Mesodermal cell (in vitro differentiated cells): ENCODE measurements at regions not wholly inside any gene's neighbourhood (a gene's known extent, or its start where the extent isn't known, plus 50 kb on each side); places are given as distances from the start of the nearest gene placed in this dataset.

Experiments used
- H3K27ac ChIP-seq: 2 replicates; pipeline ENCODE4 v1.7.0; 2013; ENCODE audit warnings: mild to moderate bottlenecking, low read depth, low read length, moderate library complexity; ENCODE audit not compliant: severe bottlenecking
- H3K36me3 ChIP-seq: 2 replicates; pipeline ENCODE4 v1.7.1; 2013; ENCODE audit warnings: mild to moderate bottlenecking, low read length, moderate library complexity; ENCODE audit not compliant: control insufficient read depth, insufficient read depth
- H3K4me1 ChIP-seq: one replicate; pipeline ENCODE4 v1.7.1; 2013; ENCODE audit warnings: mild to moderate bottlenecking, low read length; ENCODE audit not compliant: insufficient read depth, control insufficient read depth, poor library complexity, severe bottlenecking
- H3K4me3 ChIP-seq: 2 replicates; pipeline ENCODE4 v1.7.0; 2013; ENCODE audit warnings: low read length, control low read depth, mild to moderate bottlenecking; ENCODE audit not compliant: insufficient read depth, poor library complexity, severe bottlenecking; ENCODE audit errors: extremely low read depth
- H3K9me3 ChIP-seq: 2 replicates; pipeline ENCODE4 v1.7.1; 2013; ENCODE audit warnings: mild to moderate bottlenecking, low read length, moderate library complexity; ENCODE audit not compliant: control insufficient read depth
- WGBS, 2 experiments: methylation state at CpG; one replicate each; pipeline ENCODE4 v1.1.5; 2013; ENCODE audit warnings: missing lambda C conversion rate in 2 of 2; ENCODE audit not compliant: insufficient coverage in 2 of 2; 5-methylcytosine and 5-hydroxymethylcytosine counted together

DNA sequence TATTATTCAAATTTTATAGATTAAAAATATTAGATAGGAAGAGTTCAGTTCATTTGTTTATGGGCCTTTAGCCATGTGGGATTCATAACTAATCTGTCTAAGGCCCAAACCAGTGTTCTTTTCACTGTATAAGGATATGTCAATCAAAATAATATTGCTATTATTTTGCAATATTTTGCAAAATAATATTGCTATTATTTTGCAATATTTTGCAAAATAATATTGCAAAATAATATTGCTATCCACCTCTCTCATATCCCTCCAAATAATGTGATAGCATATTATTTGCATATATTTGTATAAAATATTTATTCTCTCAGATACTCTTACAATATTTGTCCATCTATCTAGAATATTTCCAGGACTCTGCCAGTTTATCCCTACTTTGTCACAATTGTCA, 595.3 kb upstream of the PTCHD4 start:
- Histone ChIP-seq H3K36me3 (no peaks in the 10 kb centered on the region), H3K4me3 (no peak overlapping the region), H3K27ac (no peak overlapping the region), H3K4me1 (no peaks in the 10 kb centered on the region), H3K9me3 (no peaks in the 10 kb centered on the region)

DNA sequence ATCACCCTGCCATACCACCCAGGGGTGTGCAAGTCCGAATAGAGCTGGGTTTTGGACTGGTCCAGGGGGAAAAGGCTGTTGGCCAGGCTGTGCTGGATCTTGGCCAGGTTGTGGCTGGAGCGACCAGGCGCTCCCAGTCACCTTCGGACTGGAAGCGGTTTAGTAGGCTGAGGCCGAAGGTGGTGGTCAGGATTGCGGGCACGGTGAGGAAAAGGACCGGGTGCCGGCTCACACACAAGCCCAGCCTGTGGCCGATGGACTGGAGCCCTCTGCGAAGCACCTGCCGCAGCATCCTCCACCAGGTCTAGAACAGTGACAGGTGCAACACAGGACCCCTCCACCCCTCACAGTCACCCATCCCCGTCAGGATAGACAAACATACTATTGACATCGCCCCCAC, 590.6 kb upstream of the PTCHD4 start:
- Histone ChIP-seq H3K27ac (no peak overlapping the region), H3K4me3 (no peak overlapping the region), H3K36me3 (no peaks in the 10 kb centered on the region), H3K9me3 (no peaks in the 10 kb centered on the region), H3K4me1 (no peaks in the 10 kb centered on the region)
- WGBS, 2 experiments = 92 to 96% methylated on average over 9 to 14 of the region's 15 CpGs

DNA sequence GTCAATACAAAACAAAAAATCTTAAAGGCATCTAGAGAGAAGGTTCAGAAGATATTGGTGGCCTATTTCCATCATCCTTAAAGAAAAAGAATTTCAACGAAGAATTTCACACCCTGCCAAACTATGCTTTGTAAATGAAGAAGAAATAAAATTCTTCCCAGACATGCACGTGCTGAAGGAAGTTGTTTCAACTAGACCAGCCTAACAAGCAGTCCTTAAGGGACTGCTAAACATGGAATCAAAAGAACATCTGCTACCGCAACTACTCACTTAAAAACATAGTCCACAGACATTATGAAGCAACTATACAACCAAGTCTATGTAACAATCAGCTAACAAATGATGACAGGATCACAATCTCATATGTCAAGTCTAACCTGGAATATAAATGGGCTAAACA, 584.9 kb upstream of the PTCHD4 start:
- no peak overlapping the region for H3K4me3 ChIP-seq
- H3K36me3 ChIP-seq = no peaks in the 10 kb centered on the region
- 92% methylated on average over 2 of the region's 3 CpGs; no CpG with 5 or more reads in 1 of the 2 experiments for WGBS, 2 experiments
- H3K4me1 ChIP-seq = no peaks in the 10 kb centered on the region
- H3K27ac ChIP-seq = no peak overlapping the region
- no peaks in the 10 kb centered on the region for H3K9me3 ChIP-seq

DNA sequence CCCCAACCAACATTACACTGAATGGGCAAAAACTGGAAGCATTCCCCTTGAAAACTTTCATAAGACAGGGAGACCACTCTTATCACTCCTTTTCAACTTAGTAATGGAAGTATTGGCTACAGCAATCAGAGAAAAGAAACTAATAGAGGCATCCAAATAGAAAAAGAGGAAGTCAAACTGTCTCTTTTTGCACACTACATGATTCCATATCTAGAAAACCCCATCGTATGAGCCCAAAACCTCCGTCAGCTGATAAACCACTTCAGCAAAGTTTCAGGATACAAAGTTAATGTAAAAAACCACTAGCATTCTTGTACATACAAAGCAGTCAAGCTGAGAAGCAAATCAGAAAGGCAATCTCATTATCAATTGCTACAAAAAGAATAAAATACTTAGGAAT, 580.4 kb upstream of the PTCHD4 start:
- Histone ChIP-seq H3K4me3 (no peak overlapping the region), H3K27ac (no peak overlapping the region), H3K9me3 (peaks cover 3% of the 10 kb centered on the region), H3K4me1 (no peaks in the 10 kb centered on the region), H3K36me3 (no peaks in the 10 kb centered on the region)
- no CpG with 5 or more reads among the region's 2 CpGs for WGBS, 2 experiments

DNA sequence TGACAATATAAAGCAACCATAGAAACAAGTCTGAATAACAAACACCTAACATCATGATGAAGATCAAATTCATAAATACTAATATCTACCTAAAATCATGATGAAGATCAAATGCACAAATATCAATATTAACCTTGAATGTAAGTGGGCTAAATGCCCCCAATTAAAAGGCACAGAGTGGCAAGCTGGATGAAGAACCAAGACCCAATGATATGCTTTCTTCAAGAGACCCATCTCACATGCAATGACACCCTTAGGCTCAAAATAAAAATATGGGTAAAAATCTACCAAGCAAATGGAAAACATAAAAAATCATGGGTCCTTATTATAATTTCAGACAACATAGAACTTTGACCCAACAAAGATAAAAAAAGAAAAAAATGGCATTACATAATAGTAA, 578.5 kb upstream of the PTCHD4 start:
- H3K9me3 ChIP-seq = peaks cover 3% of the 10 kb centered on the region
- H3K36me3 ChIP-seq = no peaks in the 10 kb centered on the region
- no peak overlapping the region for H3K27ac ChIP-seq
- no peak overlapping the region for H3K4me3 ChIP-seq
- H3K4me1 ChIP-seq = no peaks in the 10 kb centered on the region

DNA sequence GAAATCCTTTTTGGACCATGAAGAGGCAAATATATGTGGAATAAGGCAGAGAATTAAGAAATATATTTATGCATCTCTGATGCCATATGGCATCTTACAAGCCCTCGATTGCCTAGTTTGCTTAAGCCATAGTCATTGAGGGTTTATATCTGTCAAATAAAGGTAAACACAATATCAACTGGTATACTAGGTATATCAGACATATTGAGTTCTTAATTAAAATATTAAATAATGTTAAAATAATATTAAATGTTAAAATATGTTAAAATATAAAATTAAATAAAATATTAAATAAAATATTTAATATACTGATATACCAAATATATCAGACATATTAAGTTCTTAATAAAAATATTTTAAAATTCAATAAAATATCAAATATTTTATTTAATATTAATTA, 567.4 kb upstream of the PTCHD4 start:
- H3K4me1 ChIP-seq = no peaks in the 10 kb centered on the region
- H3K9me3 ChIP-seq = no peaks in the 10 kb centered on the region
- no peaks in the 10 kb centered on the region for H3K36me3 ChIP-seq
- H3K27ac ChIP-seq = no peak overlapping the region
- no peak overlapping the region for H3K4me3 ChIP-seq
- WGBS, 2 experiments = no CpG with 5 or more reads among the region's 1 CpG

DNA sequence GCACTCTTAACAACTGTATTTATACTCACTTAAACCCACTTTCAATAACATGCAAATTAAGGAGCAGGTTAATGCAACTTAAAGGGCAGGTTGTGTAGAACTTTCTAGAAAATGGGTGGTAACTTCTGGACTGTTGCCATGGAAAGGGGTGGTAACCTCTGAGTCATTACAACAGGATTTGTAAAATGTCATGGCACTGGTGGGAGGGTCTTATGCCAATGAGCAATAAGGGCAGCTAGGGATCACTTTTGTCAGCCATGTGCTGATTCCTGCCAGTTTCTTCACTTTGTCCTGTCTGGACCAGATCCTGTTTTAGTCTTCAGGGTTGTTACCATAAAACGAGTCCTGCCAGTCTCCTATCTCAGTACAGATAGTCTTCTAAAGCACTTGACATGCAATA, 560.5 kb upstream of the PTCHD4 start:
- WGBS, 2 experiments = no CpG with 5 or more reads among the region's 1 CpG
- H3K27ac ChIP-seq = no peak overlapping the region

DNA sequence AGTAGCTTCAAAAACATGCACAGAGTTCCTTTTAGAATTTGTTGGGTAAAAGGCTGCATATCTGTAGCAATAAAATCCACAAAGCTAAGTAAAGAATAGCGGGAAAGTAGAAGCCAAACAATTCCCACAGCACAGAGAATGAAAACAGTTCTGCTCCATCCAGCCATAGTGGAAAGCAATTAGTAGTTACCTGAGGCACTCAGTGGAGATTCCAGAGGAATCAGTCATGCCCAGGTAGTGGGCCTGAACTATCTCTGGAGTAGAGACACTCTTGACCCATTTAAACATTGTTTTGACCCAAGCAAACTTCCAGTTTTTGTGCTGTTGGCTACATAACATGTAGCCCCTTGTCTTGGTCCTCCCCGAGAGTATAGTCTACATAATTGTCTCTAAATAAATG, 559.5 kb upstream of the PTCHD4 start:
- no peaks in the 10 kb centered on the region for H3K9me3 ChIP-seq
- no peak overlapping the region for H3K27ac ChIP-seq
- 80% methylated on average over 1 of the region's 2 CpGs; no CpG with 5 or more reads in 1 of the 2 experiments for WGBS, 2 experiments
- no peak overlapping the region for H3K4me3 ChIP-seq
- no peaks in the 10 kb centered on the region for H3K36me3 ChIP-seq
- no peaks in the 10 kb centered on the region for H3K4me1 ChIP-seq

More for the DNA sequence above, 560.5 kb upstream of the PTCHD4 start:
- Histone ChIP-seq H3K36me3 (no peaks in the 10 kb centered on the region), H3K4me1 (no peaks in the 10 kb centered on the region), H3K4me3 (no peak overlapping the region), H3K9me3 (no peaks in the 10 kb centered on the region)

DNA sequence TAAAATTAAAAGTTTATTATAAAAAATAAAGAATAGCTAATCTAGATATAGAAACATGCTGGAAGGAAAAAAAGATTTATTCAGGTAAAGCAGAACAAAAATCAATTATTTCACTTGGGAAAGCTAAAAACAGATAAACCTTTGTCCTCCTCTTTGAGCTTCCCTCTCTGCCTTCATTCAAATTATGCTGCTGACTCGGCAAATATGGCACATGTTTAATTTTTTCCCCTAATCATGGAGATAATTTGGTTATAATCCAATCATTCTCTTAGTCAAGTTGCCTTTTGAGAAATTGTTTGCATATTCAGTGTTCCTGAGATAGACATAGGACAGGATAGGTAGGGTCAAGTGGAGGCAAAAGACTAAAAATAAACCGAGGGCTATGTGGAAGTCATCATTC, 556.8 kb upstream of the PTCHD4 start:
- Histone ChIP-seq H3K4me1 (no peaks in the 10 kb centered on the region), H3K4me3 (no peak overlapping the region), H3K9me3 (no peaks in the 10 kb centered on the region), H3K27ac (no peak overlapping the region), H3K36me3 (no peaks in the 10 kb centered on the region)
- no CpG with 5 or more reads among the region's 2 CpGs for WGBS, 2 experiments

DNA sequence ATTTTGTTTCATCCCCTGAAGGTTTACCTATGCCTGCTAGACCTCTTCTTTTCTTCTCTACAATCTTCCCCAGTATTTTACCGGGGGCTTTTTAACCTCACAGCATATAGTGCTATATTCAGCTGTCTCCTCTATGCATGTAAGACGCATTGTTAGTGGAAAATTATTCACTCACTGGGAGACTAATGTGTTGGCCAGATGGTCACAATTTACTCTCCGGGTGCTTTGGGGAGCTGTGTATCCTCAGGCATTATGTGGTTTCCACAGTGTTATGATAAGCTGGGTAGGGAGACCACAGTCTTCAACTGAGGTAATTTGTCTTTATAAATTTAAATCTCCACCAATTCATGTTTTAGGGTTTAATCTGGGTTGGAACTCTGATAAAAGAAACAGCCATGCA, 553.8 kb upstream of the PTCHD4 start:
- Histone ChIP-seq H3K9me3 (no peaks in the 10 kb centered on the region), H3K4me1 (no peaks in the 10 kb centered on the region), H3K4me3 (no peak overlapping the region), H3K36me3 (no peaks in the 10 kb centered on the region), H3K27ac (no peak overlapping the region)
- WGBS, 2 experiments = 87% methylated on average over 3 of the region's 3 CpGs; no CpG with 5 or more reads in 1 of the 2 experiments

DNA sequence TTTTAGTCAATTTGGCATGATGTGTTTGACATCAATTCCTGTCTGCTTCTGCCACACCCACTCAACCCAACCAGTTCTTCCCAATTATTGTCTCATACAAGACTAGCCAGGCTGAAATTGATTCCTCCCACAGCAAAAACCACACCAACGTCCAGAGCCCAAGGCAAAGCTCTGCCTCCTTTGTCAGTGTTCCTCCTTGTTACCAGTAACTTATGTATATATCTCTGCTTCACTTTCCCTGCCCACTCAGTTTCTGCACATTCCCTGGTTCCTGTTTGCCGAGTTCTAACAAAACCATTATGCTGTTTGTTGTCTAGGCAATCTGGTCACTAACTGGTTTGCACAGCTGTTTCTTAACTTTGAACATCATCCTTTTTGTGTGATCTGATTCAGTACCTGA, 547.9 kb upstream of the PTCHD4 start:
- Histone ChIP-seq H3K4me3 (no peak overlapping the region), H3K4me1 (no peaks in the 10 kb centered on the region), H3K36me3 (no peaks in the 10 kb centered on the region), H3K9me3 (no peaks in the 10 kb centered on the region), H3K27ac (no peak overlapping the region)
- 58 to 83% methylated on average over 2 of the region's 2 CpGs for WGBS, 2 experiments

DNA sequence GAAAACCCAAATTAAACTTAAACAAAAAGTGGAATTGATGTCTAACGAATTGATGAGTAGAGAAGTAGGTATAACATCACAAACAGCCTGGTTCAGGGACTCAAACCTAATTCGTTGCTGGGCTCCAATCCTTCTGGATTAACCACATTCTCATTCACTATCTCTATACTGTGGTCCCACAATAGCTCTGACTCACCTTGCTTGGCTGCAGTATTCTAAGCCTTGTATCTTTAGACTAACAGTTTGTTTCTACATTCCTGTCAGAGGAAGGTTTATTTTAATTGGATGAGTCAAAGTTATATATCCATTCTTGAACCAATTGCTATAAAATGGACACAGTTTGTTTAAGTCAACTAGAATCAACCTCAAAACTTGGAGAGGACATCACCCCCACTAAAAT, 530.5 kb upstream of the PTCHD4 start:
- Histone ChIP-seq H3K9me3 (no peaks in the 10 kb centered on the region), H3K4me1 (no peaks in the 10 kb centered on the region), H3K4me3 (no peak overlapping the region), H3K27ac (no peak overlapping the region), H3K36me3 (no peaks in the 10 kb centered on the region)
- 67% methylated on average over 1 of the region's 2 CpGs; no CpG with 5 or more reads in 1 of the 2 experiments for WGBS, 2 experiments
